ENCODE measurements at regions not wholly inside any gene's neighbourhood (a gene's known extent, or its start where the extent isn't known, plus 50 kb on each side); places are given as distances from the start of the nearest gene placed in this dataset.

GRCh38 chr6:21537637-21538036 is 55.9 kb upstream of the SOX4 start:
- Histone ChIP-seq H3K4me1 (replicated peaks in 1 of 2) (no peaks in the 10 kb centered on the region), H3K27ac (no peak overlapping the region), H3K9me3 (replicated peaks in 1 of 3) (no peaks in the 10 kb centered on the region), H3K4me3 (no peak overlapping the region), H3K27me3 (no peaks in the 10 kb centered on the region), H3K36me3 (replicated peaks in 1 of 2) (no peaks in the 10 kb centered on the region)
- intact Hi-C loops (cut with DNase I), result no loop called here
- DNase-seq, result no peak
- 71 to 87% (median 77%) methylated on average over 2 of the region's 2 CpGs for WGBS, 4 donors
- no peak for TF ChIP-seq POLR2A (IDR thresholded peaks at IDR 0.05)
- TF ChIP-seq CTCF (IDR thresholded peaks at IDR 0.05), result no peak

GRCh38 chr6:21538186-21538798 is 55.3 kb upstream of the SOX4 start:
- Histone ChIP-seq H3K36me3 (replicated peaks in 1 of 2) (no peaks in the 10 kb centered on the region), H3K27ac (no peak overlapping the region), H3K9me3 (replicated peaks in 1 of 3) (no peaks in the 10 kb centered on the region), H3K4me3 (no peak overlapping the region), H3K4me1 (replicated peaks in 1 of 2) (no peaks in the 10 kb centered on the region), H3K27me3 (no peaks in the 10 kb centered on the region)
- 62 to 73% (median 72%) methylated on average over 5 of the region's 5 CpGs for WGBS, 4 donors
- intact Hi-C loops (cut with DNase I), result no loop called here
- TF ChIP-seq POLR2A (IDR thresholded peaks at IDR 0.05), result no peak
- TF ChIP-seq CTCF (IDR thresholded peaks at IDR 0.05), result no peak
- DNase-seq, result no peak

- no peaks in the 10 kb centered on the region for H3K4me1 ChIP-seq (replicated peaks in 1 of 2)
- H3K27me3 ChIP-seq, result no peaks in the 10 kb centered on the region
- no peaks in the 10 kb centered on the region for H3K36me3 ChIP-seq (replicated peaks in 1 of 2)
- no peak overlapping the region for H3K4me3 ChIP-seq
- 46 to 72% (median 59%) methylated on average over 4 of the region's 4 CpGs for WGBS, 4 donors
- H3K9me3 ChIP-seq (replicated peaks in 1 of 3), result no peaks in the 10 kb centered on the region
- no peak overlapping the region for H3K27ac ChIP-seq
- no peak for DNase-seq
- intact Hi-C loops (cut with DNase I), result no loop called here
- TF ChIP-seq CTCF (IDR thresholded peaks at IDR 0.05) (no peak), POLR2A (IDR thresholded peaks at IDR 0.05) (no peak)
Measured at GRCh38 chr6:21539621-21540100, 53.9 kb upstream of the SOX4 start.

All from adrenal gland (tissue), 9 donors.